GM13976 (cell line): ENCODE measurements at regions not wholly inside any gene's neighbourhood (a gene's known extent, or its start where the extent isn't known, plus 50 kb on each side); places are given as distances from the start of the nearest gene placed in this dataset.

Experiments used
- DNase-seq: peaks from one replicate; pipeline ENCODE4 v3.0.0; 2012; ENCODE audit warnings: low spot score
- CTCF ChIP-seq: IDR thresholded peaks from 2 replicates; pipeline ENCODE4 v1.5.1; 2012; ENCODE audit warnings: borderline replicate concordance, mild to moderate bottlenecking; ENCODE audit not compliant: insufficient read depth; ENCODE audit errors: extremely low read depth, missing control alignments, control extremely low read depth
- in situ Hi-C: fragments of 300-500 bp; cut with MboI; formaldehyde crosslinking; loops from one replicate; pipeline ENCODE4 v1.12.0; 2022; ENCODE audit warnings: low sequenced_read_pairs, mixed read lengths, inconsistent platforms; ENCODE audit not compliant: unreplicated experiment

DNA sequence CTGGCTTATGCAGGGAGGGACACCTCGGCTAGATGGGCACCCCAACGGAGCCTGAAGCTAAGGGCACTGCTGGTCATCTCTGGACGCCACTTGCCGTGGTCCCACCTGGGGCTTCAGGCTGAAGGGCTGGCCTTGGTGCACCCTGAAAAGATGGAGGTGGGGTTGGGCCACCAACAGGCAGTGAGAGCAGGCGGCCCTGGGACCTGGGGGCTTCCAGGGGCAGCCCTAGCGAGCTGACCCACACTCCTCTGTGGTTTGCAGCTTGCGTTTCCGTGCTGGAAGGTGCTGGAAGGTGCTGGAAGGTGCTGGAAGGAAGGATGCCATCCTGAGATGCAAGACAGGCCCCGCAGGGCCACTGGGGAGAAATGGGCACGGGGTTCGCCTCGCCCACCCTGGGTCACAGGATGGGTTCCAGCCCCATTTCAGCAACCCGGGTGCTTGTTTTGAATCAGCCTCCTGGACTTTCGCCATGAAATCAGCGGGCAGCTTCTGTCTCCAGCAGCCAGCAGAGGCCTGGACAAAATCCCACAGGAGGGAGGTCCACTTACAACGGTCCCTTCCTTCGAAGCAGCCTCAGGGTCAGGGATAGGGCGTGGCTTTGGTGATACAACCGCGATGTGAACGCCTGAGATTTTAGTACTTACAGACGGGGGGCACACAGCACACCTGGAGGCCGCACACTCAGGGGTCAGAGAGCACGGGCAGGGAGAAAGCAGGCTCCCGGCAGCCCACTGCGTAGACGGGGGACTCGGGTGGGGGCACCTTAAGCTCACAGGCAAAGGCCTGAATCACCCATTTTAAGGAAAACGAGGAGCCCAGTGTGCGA is 303.1 kb upstream of the IRX4 start:
- in situ Hi-C loops, result no loop called here
- DNase-seq, result no peak
- TF ChIP-seq CTCF, result no peak

GRCh38 chr5:2184563-2185540 is 302.1 kb upstream of the IRX4 start:
- TF ChIP-seq CTCF, result no peak
- no peak for DNase-seq
- in situ Hi-C loops, result no loop called here

DNA sequence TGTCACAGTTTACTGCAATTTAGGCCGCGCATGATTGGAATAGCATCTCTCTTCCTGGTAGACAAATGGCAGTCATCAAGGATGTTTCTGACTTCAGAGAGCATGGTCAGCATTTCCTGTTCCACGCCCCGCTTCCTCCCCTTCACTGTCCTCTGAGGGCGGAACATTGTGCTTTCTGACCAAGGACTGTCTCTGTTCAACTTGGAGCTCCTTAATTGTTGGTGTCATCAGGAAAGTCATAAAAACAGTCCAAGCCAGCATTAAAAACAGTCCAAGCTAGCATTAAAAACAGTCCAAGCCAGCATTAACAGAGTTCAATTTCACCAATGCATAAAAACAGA is 301.3 kb upstream of the IRX4 start:
- no peak for DNase-seq
- TF ChIP-seq CTCF, result no peak
- in situ Hi-C loops, result no loop called here

- in situ Hi-C loops, result no loop called here
- DNase-seq, result no peak
- TF ChIP-seq CTCF, result no peak
These were observed 300.7 kb upstream of the IRX4 start for GRCh38 chr5:2183154-2184025.

DNA sequence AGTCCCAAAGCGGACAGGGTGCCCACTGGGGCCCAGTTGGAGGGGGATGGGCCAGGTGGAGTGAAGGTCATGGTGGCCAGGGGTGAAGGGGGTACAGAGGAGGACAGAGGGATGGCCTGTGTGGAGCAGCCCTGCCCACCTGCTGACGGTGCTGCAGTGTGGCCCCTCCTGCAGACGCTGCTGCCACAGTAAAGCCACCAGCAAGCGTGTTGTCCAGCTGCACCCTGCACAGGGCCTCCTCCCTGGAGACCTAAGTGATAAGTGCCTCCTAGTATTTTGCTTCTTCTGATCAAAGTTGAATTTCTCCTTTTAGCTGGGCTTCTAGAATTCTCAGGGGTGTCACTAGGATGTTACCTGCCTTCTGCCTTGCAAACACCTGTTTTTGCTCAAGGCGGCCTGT is 299.3 kb upstream of the IRX4 start:
- DNase-seq, result no peak
- in situ Hi-C loops, result no loop called here
- no peak for TF ChIP-seq CTCF

DNA sequence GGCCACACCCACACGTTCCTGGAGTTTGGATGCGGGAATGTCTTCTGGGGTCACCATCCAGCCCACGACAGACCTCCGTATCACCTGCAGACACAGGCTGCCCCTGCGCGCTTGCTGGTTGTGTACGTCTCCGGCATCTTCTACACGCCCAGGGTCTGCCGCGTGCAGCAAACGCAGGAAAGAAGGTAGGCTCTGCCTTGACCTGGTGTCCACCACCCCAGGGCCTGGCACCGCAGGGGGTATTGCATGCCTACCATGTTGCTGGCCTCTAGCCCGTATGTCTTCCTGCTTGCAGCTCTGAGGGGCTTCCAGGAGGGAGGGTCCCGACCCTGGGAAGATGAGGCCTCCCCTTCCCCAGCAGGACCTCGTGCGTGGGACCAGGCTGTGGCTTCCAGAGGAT is 298.8 kb upstream of the IRX4 start:
- TF ChIP-seq CTCF, result no peak
- in situ Hi-C loops, result no loop called here
- DNase-seq, result no peak
